ENCODE measurements at regions not wholly inside any gene's neighbourhood (a gene's known extent, or its start where the extent isn't known, plus 50 kb on each side); places are given as distances from the start of the nearest gene placed in this dataset.

GRCh38 chr9:86599561-86599960 lies 245.4 kb upstream of the TUT7 start:
- no peak overlapping the region for H3K27ac ChIP-seq
- no peaks in the 10 kb centered on the region for H3K36me3 ChIP-seq
- DNase-seq: no peak
- no peak for ATAC-seq (ENCODE audit: low FRiP score in 2 of 2)
- peaks cover 0 to 3% (median 2%) of the 10 kb centered on the region in 4 donors for H3K4me1 ChIP-seq
- 56 to 76% methylated on average over 1 of the region's 1 CpG for WGBS, 2 donors
- no peak overlapping the region for H3K4me3 ChIP-seq
- no peak for TF ChIP-seq EP300 (IDR thresholded peaks at IDR 0.05)
- TF ChIP-seq POLR2AphosphoS5 (IDR thresholded peaks at IDR 0.05): no peak
- TF ChIP-seq POLR2A (IDR thresholded peaks at IDR 0.05): no peak
- no peak for TF ChIP-seq CTCF (IDR thresholded peaks at IDR 0.05)
- peaks cover 0 to 5% (median 0%) of the 10 kb centered on the region in 4 donors for H3K9me3 ChIP-seq
- H3K27me3 ChIP-seq: no peaks in the 10 kb centered on the region

- no peak for TF ChIP-seq EP300 (IDR thresholded peaks at IDR 0.05)
- no peak for TF ChIP-seq POLR2AphosphoS5 (IDR thresholded peaks at IDR 0.05)
- no peak for TF ChIP-seq POLR2A (IDR thresholded peaks at IDR 0.05)
- no peak for TF ChIP-seq CTCF (IDR thresholded peaks at IDR 0.05)
- ATAC-seq (ENCODE audit: low FRiP score in 2 of 2): no peak
- Histone ChIP-seq H3K4me1 (peaks cover 0 to 3% (median 2%) of the 10 kb centered on the region in 4 donors), H3K9me3 (peaks cover 0 to 5% (median 0%) of the 10 kb centered on the region in 4 donors), H3K36me3 (no peaks in the 10 kb centered on the region), H3K27me3 (no peaks in the 10 kb centered on the region), H3K27ac (no peak overlapping the region), H3K4me3 (no peak overlapping the region)
- DNase-seq: no peak
- 67 to 72% methylated on average over 10 of the region's 10 CpGs for WGBS, 2 donors
These were observed 244.4 kb upstream of the TUT7 start for GRCh38 chr9:86598411-86599239.

GRCh38 chr9:86594724-86595123 lies 240.5 kb upstream of the TUT7 start:
- Histone ChIP-seq H3K9me3 (peaks cover 0 to 5% (median 0%) of the 10 kb centered on the region in 4 donors), H3K36me3 (no peaks in the 10 kb centered on the region), H3K27ac (no peak overlapping the region), H3K4me1 (peaks cover 0 to 2% (median under 1%) of the 10 kb centered on the region in 4 donors), H3K4me3 (no peak overlapping the region), H3K27me3 (no peaks in the 10 kb centered on the region)
- no peak for ATAC-seq (ENCODE audit: low FRiP score in 2 of 2)
- no peak for DNase-seq
- 87 to 91% methylated on average over 10 of the region's 10 CpGs for WGBS, 2 donors
- TF ChIP-seq EP300 (IDR thresholded peaks at IDR 0.05) (no peak), CTCF (IDR thresholded peaks at IDR 0.05) (no peak), POLR2A (IDR thresholded peaks at IDR 0.05) (no peak), POLR2AphosphoS5 (IDR thresholded peaks at IDR 0.05) (no peak)

GRCh38 chr9:86591472-86591871 lies 237.3 kb upstream of the TUT7 start:
- Histone ChIP-seq H3K36me3 (no peaks in the 10 kb centered on the region), H3K9me3 (no peaks in the 10 kb centered on the region), H3K4me3 (no peak overlapping the region), H3K27me3 (no peaks in the 10 kb centered on the region), H3K4me1 (no peaks in the 10 kb centered on the region), H3K27ac (no peak overlapping the region)
- ATAC-seq (ENCODE audit: low FRiP score in 2 of 2) (no peak), DNase-seq (no peak)
- WGBS, 2 donors: 79 to 91% methylated on average over 4 of the region's 4 CpGs
- TF ChIP-seq POLR2A (IDR thresholded peaks at IDR 0.05) (no peak), CTCF (IDR thresholded peaks at IDR 0.05) (no peak)

GRCh38 chr9:86589730-86590129 lies 235.5 kb upstream of the TUT7 start:
- H3K27me3 ChIP-seq: no peaks in the 10 kb centered on the region
- peaks cover 0 to 5% (median 0%) of the 10 kb centered on the region in 4 donors for H3K4me1 ChIP-seq
- 95 to 96% methylated on average over 11 of the region's 11 CpGs for WGBS, 2 donors
- TF ChIP-seq POLR2AphosphoS5 (IDR thresholded peaks at IDR 0.05) (no peak), CTCF (IDR thresholded peaks at IDR 0.05) (no peak), EP300 (IDR thresholded peaks at IDR 0.05) (no peak), POLR2A (IDR thresholded peaks at IDR 0.05) (no peak)
- no peak overlapping the region for H3K27ac ChIP-seq
- DNase-seq (no peak), ATAC-seq (ENCODE audit: low FRiP score in 2 of 2) (no peak)
- H3K4me3 ChIP-seq: no peak overlapping the region
- H3K9me3 ChIP-seq: no peaks in the 10 kb centered on the region
- H3K36me3 ChIP-seq: no peaks in the 10 kb centered on the region
